Activated CD8-positive, alpha-beta memory T cell treated with anti-CD3 and anti-CD28 coated beads for 4 hours (primary cell): ENCODE measurements at regions not wholly inside any gene's neighbourhood (a gene's known extent, or its start where the extent isn't known, plus 50 kb on each side); places are given as distances from the start of the nearest gene placed in this dataset.
A peak's percentile ranks its signal among the peaks of the same experiment; 100 is the strongest.
"Not testable (repeated sequence)": the region's sequence is repeated elsewhere in the genome, so short reads cannot be mapped to it uniquely, and the experiment has no call there.

Experiments
- DNase-seq, 2 donors: peaks; one replicate each; pipeline ENCODE4 v3.0.0-alpha.2; 2020; ENCODE audit warnings: low read depth in 2 of 2

DNA sequence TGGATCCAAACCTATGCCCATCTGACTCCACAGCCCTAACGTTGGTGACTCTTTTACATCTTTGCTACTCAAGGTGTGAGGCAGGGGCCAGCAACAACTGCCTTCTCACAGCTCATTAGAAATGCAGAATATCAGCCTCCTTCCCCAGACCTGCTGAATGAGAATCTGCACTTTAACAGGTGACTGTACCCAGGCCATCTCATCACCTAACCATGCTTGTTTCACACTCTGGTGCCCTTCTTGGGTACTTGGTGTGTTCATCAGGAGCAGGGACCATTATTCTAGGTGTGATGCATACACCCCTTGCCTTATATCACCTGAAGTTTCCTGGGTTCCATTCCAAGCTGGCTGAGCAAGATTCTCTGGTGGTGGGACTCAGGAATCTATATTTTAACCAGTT lies 196.3 kb upstream of the LMCD1 start:
- no peak for DNase-seq

- DNase-seq, result no peak
These were observed 194.0 kb upstream of the LMCD1 start for GRCh38 chr3:8307545-8308110.

DNA sequence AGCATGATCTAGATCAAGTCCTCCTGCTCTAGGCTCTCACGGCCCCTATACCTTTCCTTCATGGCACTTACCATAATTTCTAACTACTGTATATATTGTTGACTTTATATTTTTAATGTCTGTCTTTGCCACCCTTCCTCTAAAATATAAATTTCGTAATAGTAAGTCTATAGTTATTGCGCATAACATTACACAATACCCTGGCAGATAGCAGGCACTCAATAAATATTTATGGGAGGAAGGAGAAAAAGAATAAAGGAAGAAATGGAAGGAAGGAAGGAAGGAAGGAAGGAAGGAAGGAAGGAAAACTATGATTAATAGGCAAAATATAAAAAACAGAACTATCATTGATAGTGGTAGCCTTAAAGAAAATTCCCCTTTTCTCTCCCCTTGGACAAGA lies 190.3 kb upstream of the LMCD1 start:
- DNase-seq, result no peak

DNA sequence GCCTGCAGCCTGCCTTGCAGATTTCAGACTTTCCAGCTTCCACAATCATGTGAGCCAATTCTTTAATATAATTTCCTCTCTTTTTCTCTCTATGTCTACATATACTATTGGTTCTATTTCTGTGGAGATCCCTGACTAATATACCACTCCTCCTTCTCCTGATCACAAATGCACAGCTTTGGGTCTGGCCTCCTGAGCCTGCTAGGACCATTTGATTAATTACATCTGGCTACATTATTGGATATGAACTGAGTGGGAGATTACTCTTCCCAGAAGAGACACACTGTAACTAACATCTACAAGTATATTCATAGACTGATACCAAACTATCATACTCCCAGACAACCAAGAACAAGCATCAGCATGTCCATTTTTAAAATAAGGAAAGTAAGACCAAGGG lies 188.9 kb upstream of the LMCD1 start:
- DNase-seq, result no peak

DNA sequence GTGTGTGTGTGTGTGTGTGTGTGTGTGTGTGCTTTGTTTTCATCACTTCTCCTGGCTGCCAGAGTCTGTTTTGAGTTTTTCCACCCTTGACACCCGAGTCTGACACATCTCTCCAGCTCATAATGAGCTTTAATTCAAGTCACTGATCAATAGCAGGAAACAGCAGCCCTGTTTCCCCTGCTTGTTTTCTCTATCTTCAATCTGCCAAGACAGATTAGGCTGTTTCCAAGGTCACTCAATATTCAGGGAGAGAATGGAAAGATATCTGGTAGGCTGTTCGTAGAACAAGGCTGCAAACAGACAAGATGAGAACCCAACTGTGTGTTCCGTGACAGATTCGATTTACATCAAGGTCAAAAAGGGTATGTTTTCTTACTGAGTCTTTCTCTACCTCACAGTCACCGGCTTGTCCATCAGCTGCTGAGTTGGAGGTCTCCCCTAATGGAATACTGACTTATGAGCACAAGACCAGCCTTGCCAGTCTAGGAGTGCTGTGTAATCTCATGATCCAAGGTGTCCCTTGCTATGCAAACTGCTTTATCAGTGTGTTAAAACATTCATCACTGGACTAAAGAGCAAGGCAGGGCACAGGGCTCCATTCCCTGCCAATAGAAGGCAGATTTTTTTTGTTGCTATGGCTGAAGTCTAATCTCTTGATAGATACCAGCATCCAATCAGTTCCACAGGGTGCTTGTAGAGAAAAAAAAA lies 187.9 kb upstream of the LMCD1 start:
- no peak for DNase-seq

DNA sequence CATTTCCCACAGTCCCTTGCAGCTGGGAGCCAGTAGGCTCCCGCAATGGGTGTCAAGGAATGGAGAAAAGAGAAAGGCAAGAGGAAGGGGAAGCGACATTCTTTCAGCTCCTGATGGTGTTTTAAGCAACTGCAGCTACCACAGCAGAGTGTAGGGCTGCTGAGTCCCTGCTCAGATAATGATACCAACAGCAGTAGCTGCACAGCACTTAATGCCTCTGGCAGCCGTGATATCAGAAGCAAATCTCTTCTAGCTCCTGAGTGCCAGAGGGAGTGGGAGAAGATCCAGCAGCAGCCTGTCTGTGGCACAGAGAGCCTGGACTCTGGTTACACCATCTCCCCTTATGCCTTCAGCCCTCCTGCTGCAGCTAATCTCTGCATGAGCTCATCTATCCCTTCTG lies 186.1 kb upstream of the LMCD1 start:
- DNase-seq, result not testable (repeated sequence)

- no peak for DNase-seq
These were observed 183.7 kb upstream of the LMCD1 start for GRCh38 chr3:8317661-8318649.

GRCh38 chr3:8319935-8320634 lies 181.5 kb upstream of the LMCD1 start:
- DNase-seq, result no peak

- DNase-seq, result no peak
These were observed 180.7 kb upstream of the LMCD1 start for GRCh38 chr3:8320711-8321458.

DNA sequence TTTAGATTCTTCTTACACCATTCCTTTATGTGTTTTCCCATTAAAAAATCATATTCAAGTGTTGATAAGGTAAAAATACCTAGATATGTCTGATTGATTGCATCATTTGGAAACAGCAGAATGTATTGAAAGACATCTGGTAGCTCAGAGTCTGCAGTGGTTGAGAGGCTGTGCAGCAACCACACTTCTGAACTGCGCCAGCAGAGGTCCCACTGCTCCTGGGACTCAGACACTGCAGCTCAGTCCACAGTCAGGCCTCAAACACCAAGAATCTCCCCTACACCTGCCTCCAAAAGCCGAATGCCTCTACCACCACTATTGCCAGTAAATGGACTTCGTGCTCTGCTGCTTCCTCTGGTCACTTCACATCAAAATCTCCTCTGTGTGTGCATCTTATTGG lies 176.9 kb upstream of the LMCD1 start:
- DNase-seq, result peak; percentile 7 to 12

DNA sequence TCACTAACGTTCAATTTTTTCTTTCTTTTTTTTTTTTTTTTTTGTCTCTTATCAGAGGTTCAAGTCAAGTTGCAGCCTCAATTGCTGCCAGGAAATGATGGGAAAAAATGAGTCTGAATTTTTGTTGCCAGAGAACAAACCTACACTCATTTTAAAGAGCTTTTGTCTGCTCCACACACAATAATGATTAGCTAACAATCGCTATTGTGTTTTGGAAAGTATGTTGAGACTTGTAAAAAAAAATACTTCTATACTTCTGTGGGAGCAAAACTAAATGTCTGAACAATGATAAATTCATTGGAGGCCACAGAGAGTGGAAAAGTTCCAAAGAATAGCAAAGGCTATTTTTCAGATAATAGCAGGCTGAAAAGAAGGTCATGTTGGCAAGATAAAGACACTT lies 176.3 kb upstream of the LMCD1 start:
- DNase-seq, result no peak

DNA sequence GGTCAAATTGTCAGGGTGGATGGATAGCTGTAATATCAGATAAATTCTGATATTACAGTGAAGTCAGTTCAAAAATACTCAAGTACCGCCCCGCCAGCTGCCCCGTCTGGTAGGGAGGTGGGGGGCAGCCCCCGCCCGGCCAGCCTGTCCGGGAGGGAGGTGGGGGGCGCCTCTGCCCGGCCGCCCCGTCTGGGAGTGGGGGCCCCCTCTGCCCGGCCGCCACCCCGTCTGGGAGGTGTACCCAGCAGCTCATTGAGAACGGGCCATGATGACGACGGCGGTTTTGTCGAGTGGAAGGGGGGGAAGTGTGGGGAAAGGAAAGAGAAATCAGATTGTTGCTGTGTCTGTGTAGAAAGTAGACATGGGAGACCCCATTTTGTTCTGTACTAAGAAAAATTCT lies 175.8 kb upstream of the LMCD1 start:
- not testable (repeated sequence) for DNase-seq

DNA sequence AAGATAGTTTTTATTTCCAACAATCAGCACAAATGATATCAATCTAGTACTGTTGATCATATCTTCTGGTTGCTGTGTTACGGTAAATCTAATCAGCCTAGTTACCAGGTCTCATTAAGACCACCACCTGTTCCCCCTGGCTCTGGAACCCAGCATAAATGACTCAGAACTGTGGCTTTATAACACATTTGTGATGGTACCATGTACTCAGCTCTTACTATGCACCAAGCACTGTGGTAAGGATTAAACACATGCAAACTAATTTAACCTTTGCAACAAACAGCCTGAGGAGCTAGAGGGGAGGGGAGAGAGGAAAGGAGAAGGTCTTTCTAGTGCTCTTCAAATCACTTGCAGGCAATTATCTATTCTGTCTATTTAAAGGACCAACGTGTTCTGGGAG lies 173.9 kb upstream of the LMCD1 start:
- no peak for DNase-seq

DNA sequence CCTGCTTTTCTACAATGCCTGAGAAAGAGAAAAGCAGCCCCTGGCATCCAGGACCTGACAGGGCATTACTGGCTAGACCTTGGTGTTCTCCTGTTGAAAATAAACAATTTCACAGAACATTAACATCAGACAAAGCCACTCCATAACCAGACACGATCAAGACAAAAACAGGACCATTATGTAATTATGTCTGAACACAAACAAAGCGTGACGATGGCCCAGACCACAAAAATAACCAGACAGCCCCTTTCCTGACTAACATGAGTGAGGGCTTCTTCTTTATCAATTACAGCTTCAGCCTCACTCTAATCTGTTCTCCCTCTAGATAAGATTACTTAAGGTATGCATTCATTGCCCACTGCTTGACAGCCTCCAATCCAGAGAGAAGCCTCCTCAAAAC lies 172.7 kb upstream of the LMCD1 start:
- no peak for DNase-seq

DNA sequence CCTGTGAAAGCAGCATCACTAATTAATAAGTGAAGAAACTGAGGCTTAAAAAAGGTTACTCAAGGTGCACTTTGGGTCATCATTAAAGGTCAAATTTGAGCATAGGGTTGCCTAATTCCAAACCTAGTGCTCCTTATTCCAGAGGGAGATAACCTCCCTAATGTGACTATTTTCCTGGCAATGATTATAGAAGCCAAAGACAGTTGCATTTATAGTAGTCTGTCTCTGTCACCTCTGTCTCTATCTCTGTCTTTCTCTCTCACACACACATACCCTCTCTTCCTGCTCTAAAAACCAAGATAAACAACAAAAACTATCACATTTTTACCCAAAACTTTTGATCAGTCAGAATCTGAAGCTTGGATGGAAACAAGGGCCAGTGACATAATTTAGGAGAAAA lies 172.0 kb upstream of the LMCD1 start:
- DNase-seq, result no peak

DNA sequence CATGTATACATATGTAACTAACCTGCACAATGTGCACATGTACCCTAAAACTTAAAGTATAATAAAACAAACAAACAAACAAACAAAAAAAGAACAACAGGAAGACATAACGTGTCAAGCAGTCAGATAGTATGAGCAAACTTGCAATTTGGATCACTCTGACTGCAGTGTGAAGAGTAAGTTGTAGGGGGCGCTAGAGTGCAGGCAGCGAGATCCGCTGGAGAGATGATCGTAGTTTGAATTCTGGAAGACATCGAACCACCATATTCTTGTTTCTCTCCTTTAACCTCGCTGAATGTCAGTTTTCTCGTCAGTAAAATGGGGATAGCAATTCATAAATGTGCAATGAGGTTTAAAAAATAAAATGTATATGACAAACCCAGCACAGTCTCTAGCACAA lies 165.2 kb upstream of the LMCD1 start:
- no peak for DNase-seq

DNA sequence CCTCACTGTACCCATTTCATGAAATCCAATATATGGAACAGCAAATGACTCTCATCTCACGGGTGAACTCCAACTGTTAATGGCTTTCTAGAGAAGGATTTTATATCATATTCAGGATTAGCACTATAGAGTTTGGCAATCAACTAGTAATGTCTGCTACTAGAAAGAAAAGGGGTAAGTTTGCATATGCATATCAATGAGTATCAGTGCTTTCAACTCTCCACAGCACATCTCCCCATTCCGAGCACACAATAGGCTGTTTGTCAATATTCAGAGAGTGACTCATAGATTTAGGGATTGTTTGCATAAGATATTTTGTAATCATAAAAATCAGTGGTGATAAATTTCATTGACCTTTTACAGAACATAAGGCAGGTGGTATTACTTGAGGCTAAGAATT lies 163.2 kb upstream of the LMCD1 start:
- no peak for DNase-seq

DNA sequence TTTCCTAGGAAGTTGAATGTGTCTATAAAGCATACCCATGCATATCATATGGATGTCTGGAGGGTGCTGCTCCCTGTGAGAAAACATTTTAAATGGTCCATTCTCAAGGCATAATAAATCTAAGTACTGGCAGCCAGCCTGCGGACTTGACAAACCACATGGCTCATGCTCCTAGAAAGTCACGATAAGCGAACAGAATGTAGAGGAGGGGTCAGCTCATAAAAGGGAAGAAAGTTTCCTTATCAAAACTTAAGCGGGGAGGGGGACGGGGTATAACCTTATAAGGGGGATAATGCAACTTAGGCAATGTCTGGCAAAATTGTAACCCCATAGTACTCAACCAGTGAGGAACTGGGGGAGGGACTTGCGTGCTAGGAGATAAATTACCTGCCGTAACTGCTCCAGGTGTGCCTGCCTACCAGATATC lies 159.8 kb upstream of the LMCD1 start:
- no peak for DNase-seq

GRCh38 chr3:8343058-8343457 lies 158.6 kb upstream of the LMCD1 start:
- no peak for DNase-seq

DNA sequence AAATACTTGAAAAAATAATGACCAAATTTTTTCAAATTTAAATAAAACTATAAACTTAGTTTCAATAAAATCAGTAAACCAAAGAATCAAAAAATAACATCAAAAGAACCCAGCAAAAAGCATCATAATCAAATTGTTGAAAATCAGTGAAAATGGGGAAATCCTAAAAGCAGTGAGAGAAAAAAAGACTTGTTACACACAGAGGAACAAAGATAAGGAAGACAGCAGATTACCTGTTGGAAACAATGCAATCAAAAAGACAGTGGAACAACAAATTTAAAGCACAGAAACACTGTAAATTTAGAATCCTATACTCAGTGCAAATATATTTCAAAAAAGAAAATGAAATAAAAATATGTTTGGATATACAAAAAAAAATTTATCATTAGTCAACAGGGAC lies 156.2 kb upstream of the LMCD1 start:
- DNase-seq, result no peak

DNA sequence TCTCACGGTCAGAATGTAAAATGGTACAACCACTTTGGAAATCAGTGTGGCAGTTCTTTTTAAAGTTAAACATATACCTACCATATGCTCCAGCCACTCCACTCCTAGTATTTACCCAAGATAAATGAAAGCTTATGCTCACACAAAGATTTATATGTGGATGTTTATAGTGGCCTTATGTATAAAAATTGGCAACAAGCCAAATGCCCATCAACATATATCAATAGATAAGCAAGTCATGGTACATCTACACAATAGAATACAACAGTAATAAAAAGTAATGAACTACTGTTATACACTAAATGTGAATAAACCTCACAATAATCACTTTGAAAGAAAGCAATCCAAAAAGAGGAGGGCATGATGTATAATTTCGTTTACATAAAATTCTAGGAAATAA lies 153.5 kb upstream of the LMCD1 start:
- DNase-seq, result no peak
